CD8-positive, alpha-beta memory T cell (primary cell): ENCODE measurements at regions not wholly inside any gene's neighbourhood (a gene's known extent, or its start where the extent isn't known, plus 50 kb on each side); places are given as distances from the start of the nearest gene placed in this dataset.
A peak's percentile ranks its signal among the peaks of the same experiment; 100 is the strongest.

Experiments used
- CTCF ChIA-PET: fragments of 350-600 bp; sonication (Branson Sonifier 250); formaldehyde crosslinking; loops from one replicate; lab custom pipeline; 2021; ENCODE audit warnings: antibody characterized with exemption; lab: Charles Lee
- POLR2A ChIA-PET: fragments of 350-600 bp; sonication (Branson Sonifier 250); formaldehyde crosslinking; loops from one replicate; lab custom pipeline; 2021; ENCODE audit warnings: antibody characterized with exemption; lab: Charles Lee
- DNase-seq, 5 donors: peaks; one replicate each; pipeline versions ENCODE4 v3.0.0 to v3.0.0-alpha.2; 2020 to 2022; ENCODE audit warnings: mixed read lengths in 1 of 5
- H3K27ac ChIP-seq: one replicate; pipeline ENCODE4 v1.7.0; 2013; ENCODE audit warnings: low read depth, mild to moderate bottlenecking, low read length, moderate library complexity
- H3K27me3 ChIP-seq: 2 replicates; pipeline ENCODE4 v1.7.0; 2013; ENCODE audit warnings: low read length, mild to moderate bottlenecking; ENCODE audit not compliant: insufficient read depth, poor library complexity, severe bottlenecking
- H3K36me3 ChIP-seq: 2 replicates; pipeline ENCODE4 v1.7.0; 2013; ENCODE audit warnings: mild to moderate bottlenecking, low read length, moderate library complexity; ENCODE audit not compliant: insufficient read depth
- H3K4me1 ChIP-seq: 2 replicates; pipeline ENCODE4 v1.7.0; 2013; ENCODE audit warnings: mild to moderate bottlenecking, low read length, moderate library complexity; ENCODE audit not compliant: insufficient read depth
- H3K4me3 ChIP-seq: 2 replicates; pipeline ENCODE4 v1.7.0; 2013; ENCODE audit warnings: mild to moderate bottlenecking, low read length
- H3K9me3 ChIP-seq: 2 replicates; pipeline ENCODE4 v1.7.0; 2013; ENCODE audit warnings: mild to moderate bottlenecking, low read length
- H3K27ac Mint-ChIP-seq, 8 donors: one replicate each; pipeline ENCODE4 v1.8.0; 2020 to 2021; ENCODE audit warnings: mixed read lengths in 8 of 8, mild to moderate bottlenecking in 6 of 8, inconsistent platforms in 3 of 8, moderate library complexity in 3 of 8
- H3K27me3 Mint-ChIP-seq, 2 donors: one replicate each; pipeline ENCODE4 v1.8.0; 2020 to 2021; ENCODE audit warnings: mixed read lengths in 2 of 2, mild to moderate bottlenecking in 1 of 2, moderate library complexity in 1 of 2
- H3K36me3 Mint-ChIP-seq, 3 donors: one replicate each; pipeline ENCODE4 v1.8.0; 2020 to 2021; ENCODE audit warnings: mixed read lengths in 3 of 3, inconsistent platforms in 1 of 3, mild to moderate bottlenecking in 1 of 3
- H3K4me1 Mint-ChIP-seq, 3 donors: one replicate each; pipeline ENCODE4 v1.8.0; 2020 to 2021; ENCODE audit warnings: mixed read lengths in 3 of 3, inconsistent platforms in 1 of 3, mild to moderate bottlenecking in 1 of 3
- H3K4me3 Mint-ChIP-seq, 7 donors: one replicate each; pipeline ENCODE4 v1.8.0; 2020 to 2021; ENCODE audit warnings: mixed read lengths in 7 of 7, mild to moderate bottlenecking in 6 of 7, moderate library complexity in 4 of 7, inconsistent platforms in 2 of 7
- H3K9me3 Mint-ChIP-seq, 5 donors: one replicate each; pipeline ENCODE4 v1.8.0; 2020 to 2022; ENCODE audit warnings: mixed read lengths in 5 of 5, mild to moderate bottlenecking in 3 of 5, moderate library complexity in 2 of 5, inconsistent platforms in 1 of 5

DNA sequence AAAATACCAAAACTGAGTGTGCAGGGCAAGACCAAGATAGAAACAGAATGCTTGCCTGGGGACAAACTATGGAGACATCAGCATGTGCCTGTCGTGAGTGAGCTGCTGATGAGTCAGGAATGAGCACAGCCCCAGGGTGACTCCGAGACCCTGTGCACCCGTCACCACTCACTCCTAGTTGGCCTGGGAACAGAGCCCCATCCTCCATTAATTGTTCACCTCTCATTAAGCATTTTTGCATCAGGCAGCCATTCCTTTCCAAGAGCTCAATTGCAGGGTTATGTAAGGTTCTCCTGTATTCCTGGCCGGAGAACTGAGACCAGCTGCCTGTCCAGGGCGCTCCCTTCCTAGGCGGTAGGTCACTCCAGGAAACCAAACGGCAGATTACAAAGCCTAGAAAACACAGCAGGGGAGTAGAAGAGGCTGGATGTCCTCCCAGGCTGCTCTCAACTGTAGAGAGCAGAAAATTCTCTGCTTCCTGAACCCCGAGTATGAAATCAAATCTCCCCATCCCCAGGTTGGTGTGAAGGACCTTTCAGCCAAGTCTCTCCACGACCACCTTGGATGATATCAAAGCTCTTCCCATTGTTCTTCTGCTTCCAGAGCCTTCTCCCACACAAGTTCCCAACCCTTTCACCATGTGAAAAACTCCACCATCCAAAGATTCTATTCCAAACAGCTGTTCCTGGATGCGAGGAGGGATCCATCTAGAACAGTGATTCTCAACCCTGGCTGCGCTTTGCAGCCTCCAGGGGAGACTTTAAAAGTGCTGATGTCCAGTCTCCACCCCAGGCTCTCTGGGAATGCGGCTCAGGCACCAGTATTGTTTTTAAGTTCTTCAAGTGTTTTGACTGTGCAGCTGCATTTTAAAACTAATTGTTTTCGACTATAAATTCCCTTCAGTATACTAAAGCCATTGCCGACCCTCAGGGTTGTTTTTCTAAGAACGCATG is 532.6 kb upstream of the JARID2 start:
- ChIA-PET CTCF (no interaction called here), POLR2A (no interaction called here)
- Mint-ChIP-seq H3K4me1 (peaks cover 14 to 28% (median 19%) of the 10 kb centered on the region in 3 donors), H3K4me3 (no peak overlapping the region), H3K27ac (peak overlapping the region in 1 of 8 donors; percentile 8), H3K9me3 (no peaks in the 10 kb centered on the region), H3K27me3 (peaks cover 0 to 1% of the 10 kb centered on the region in 2 donors), H3K36me3 (peaks cover 0 to 4% (median 3%) of the 10 kb centered on the region in 3 donors)
- no peak overlapping the region for H3K27ac ChIP-seq
- H3K9me3 ChIP-seq, result no peaks in the 10 kb centered on the region
- H3K4me1 ChIP-seq, result peaks cover 14% of the 10 kb centered on the region
- DNase-seq, result no peak
- H3K27me3 ChIP-seq, result no peaks in the 10 kb centered on the region
- no peaks in the 10 kb centered on the region for H3K36me3 ChIP-seq
- no peak overlapping the region for H3K4me3 ChIP-seq

DNA sequence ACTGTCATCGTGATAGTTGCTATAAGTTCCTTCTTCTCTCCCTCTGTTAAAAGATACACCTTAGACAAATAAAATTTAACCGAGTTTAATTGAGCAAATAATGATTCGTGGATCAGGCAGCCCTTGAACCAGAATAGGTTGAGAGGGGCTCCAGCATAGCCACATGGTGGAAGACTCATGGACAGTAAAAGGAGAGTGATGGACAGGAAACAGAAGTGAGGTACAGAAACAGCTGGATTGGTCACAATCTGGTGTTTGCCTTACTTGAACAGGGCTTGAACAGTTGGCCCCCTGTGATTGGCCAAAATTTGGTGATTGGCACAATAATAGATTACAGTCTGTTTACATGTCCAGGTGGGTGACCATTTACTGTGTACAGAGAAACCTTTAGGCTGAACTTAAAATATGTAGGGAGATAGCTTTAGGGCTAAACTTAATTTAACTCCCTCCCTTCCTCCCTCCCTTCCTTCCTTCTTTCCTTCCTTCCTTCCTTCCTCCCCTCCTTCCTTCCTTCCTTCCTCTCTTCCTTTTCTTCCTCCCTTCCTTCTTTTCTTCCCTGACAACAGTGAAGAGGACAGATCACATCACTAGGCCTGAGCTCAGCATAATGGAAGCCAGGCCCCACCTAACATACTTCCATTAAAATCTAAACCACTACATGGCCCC is 531.8 kb upstream of the JARID2 start:
- Histone ChIP-seq H3K4me3 (no peak overlapping the region), H3K27ac (no peak overlapping the region), H3K4me1 (peaks cover 14% of the 10 kb centered on the region), H3K9me3 (no peaks in the 10 kb centered on the region), H3K36me3 (no peaks in the 10 kb centered on the region), H3K27me3 (no peaks in the 10 kb centered on the region)
- peaks cover 0 to 1% of the 10 kb centered on the region in 2 donors for H3K27me3 Mint-ChIP-seq
- peak overlapping the region in 2 of 8 donors; percentile 55 to 74 for H3K27ac Mint-ChIP-seq
- H3K4me1 Mint-ChIP-seq, result peaks cover 14 to 29% (median 20%) of the 10 kb centered on the region in 3 donors
- no peak overlapping the region for H3K4me3 Mint-ChIP-seq
- ChIA-PET POLR2A (no interaction called here), CTCF (no interaction called here)
- peaks cover 0 to 5% (median 3%) of the 10 kb centered on the region in 3 donors for H3K36me3 Mint-ChIP-seq
- no peaks in the 10 kb centered on the region for H3K9me3 Mint-ChIP-seq
- DNase-seq, result no peak

DNA sequence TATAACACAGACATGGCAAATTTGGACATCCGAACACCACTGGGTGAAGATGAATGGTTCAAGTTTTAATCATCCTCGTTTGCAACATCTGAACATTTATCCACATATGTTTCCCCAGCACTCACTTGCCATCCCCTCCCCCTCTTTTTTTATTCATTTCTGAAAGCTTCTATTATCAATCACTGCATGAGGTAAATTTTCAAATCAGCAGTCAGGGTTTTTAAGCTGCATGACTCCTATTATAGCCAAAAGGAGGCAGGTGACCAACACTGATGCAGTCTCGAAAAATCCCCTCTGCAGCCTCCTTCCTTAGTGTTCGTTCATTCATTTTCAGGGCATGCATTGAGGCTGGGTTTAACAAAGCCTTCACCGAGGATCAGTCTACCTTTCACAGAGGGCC is 530.8 kb upstream of the JARID2 start:
- Mint-ChIP-seq H3K27me3 (no peaks in the 10 kb centered on the region), H3K4me3 (no peak overlapping the region), H3K4me1 (peaks cover 16 to 35% (median 26%) of the 10 kb centered on the region in 3 donors), H3K9me3 (no peaks in the 10 kb centered on the region), H3K36me3 (peaks cover 0 to 7% (median 3%) of the 10 kb centered on the region in 3 donors), H3K27ac (no peak overlapping the region)
- H3K27me3 ChIP-seq, result no peaks in the 10 kb centered on the region
- CTCF ChIA-PET, result no interaction called here
- H3K9me3 ChIP-seq, result no peaks in the 10 kb centered on the region
- DNase-seq, result no peak
- peaks cover 14% of the 10 kb centered on the region for H3K4me1 ChIP-seq
- H3K4me3 ChIP-seq, result no peak overlapping the region
- no peak overlapping the region for H3K27ac ChIP-seq
- POLR2A ChIA-PET, result no interaction called here
- no peaks in the 10 kb centered on the region for H3K36me3 ChIP-seq

DNA sequence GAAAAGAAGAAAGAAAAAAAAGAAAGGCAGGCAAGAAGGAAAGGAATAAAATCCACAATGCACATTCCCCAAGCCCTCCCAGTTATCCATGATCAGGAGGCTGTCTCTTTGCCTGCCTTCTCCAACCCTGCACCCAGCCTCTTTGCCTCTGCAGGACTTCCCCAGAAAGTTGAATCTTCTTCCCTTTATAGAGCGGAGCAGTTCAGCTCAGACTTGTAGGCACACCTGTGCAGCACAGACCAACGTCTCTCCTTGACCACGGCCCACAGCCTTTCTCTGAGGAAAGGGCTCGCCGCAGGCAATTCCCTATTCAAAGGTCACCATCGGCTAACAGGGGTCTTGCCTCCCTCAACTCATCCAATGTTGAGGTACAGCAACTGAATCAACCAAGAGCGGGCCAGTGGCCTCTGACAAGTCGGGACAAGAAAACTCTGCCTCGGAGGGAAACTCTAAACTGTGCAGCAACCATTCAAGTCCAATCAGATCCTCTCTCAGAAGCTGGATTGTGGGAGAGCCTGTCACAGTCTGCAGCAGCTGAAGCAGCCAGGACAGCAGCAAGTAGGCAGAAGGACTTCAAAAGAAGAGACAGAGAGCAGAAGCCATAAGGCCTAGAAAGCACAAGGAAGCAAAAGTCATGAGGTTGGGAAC is 529.2 kb upstream of the JARID2 start:
- Histone ChIP-seq H3K27me3 (no peaks in the 10 kb centered on the region), H3K4me1 (peaks cover 14% of the 10 kb centered on the region), H3K9me3 (no peaks in the 10 kb centered on the region), H3K27ac (no peak overlapping the region), H3K4me3 (no peak overlapping the region), H3K36me3 (no peaks in the 10 kb centered on the region)
- Mint-ChIP-seq H3K27ac (peak overlapping the region in 3 of 8 donors; percentile 1 to 30 (median 5)), H3K36me3 (peaks cover 0 to 7% (median 3%) of the 10 kb centered on the region in 3 donors), H3K27me3 (no peaks in the 10 kb centered on the region), H3K4me1 (peaks cover 16 to 41% (median 32%) of the 10 kb centered on the region in 3 donors), H3K9me3 (no peaks in the 10 kb centered on the region), H3K4me3 (peak overlapping the region in 5 of 7 donors; percentile 7 to 74 (median 38))
- no peak for DNase-seq
- CTCF ChIA-PET, result no interaction called here
- POLR2A ChIA-PET, result no interaction called here

DNA sequence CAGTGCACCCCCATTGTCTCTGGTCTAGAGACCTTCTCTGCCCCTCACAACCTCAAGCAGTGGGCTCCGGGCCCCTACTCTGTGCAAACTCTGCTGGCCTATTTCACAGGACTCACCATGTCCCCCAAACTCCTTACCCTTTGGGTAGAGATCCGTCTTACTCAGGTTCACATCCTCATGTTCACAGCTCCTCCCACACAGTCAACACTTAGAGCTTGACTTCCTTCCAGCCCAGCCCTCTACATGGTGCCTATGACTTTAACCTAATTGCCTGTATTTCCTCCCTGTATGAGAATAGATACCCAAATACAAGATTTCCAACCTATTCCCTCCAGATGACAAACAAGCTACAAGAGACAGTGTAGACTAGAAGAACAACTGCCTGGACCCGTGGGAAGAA is 528.6 kb upstream of the JARID2 start:
- H3K27me3 ChIP-seq, result no peaks in the 10 kb centered on the region
- peak overlapping the region in 6 of 7 donors; percentile 32 to 80 (median 52) for H3K4me3 Mint-ChIP-seq
- H3K36me3 ChIP-seq, result no peaks in the 10 kb centered on the region
- H3K9me3 ChIP-seq, result no peaks in the 10 kb centered on the region
- H3K36me3 Mint-ChIP-seq, result peaks cover 0 to 7% (median 3%) of the 10 kb centered on the region in 3 donors
- ChIA-PET CTCF (no interaction called here), POLR2A (no interaction called here)
- no peaks in the 10 kb centered on the region for H3K27me3 Mint-ChIP-seq
- H3K4me1 ChIP-seq, result peaks cover 14% of the 10 kb centered on the region
- H3K4me3 ChIP-seq, result no peak overlapping the region
- peaks cover 16 to 48% (median 35%) of the 10 kb centered on the region in 3 donors for H3K4me1 Mint-ChIP-seq
- no peaks in the 10 kb centered on the region for H3K9me3 Mint-ChIP-seq
- H3K27ac Mint-ChIP-seq, result peak overlapping the region; percentile 1 to 87 (median 78)
- DNase-seq, result peak in 3 of 5 donors; percentile 8 to 51 (median 35)
- H3K27ac ChIP-seq, result no peak overlapping the region

DNA sequence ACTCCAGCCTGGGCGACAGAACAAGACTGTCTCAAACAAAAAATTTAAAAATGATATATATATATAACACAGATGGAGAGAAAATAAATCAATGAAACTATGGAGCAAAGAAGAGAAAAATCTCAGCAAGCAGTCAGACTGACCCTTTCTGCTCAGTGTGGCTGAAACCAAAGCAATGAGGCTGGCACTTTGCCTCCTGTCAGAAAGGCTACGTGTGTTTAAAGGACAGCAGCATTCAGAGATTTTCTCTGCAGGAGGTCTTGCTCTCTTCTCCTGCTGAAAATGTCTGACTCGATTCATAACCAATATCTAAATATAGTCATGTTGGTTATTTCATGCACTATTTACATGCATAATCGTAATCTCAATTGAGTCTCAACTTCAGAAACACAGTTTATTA is 527.0 kb upstream of the JARID2 start:
- ChIA-PET CTCF (no interaction called here), POLR2A (no interaction called here)
- Mint-ChIP-seq H3K4me3 (no peak overlapping the region), H3K27me3 (no peaks in the 10 kb centered on the region), H3K27ac (no peak overlapping the region), H3K9me3 (peaks cover 0 to 2% (median 0%) of the 10 kb centered on the region in 5 donors), H3K36me3 (peaks cover 0 to 7% (median 3%) of the 10 kb centered on the region in 3 donors), H3K4me1 (peaks cover 29 to 63% (median 48%) of the 10 kb centered on the region in 3 donors)
- Histone ChIP-seq H3K36me3 (no peaks in the 10 kb centered on the region), H3K9me3 (no peaks in the 10 kb centered on the region), H3K27ac (no peak overlapping the region), H3K4me1 (peaks cover 27% of the 10 kb centered on the region), H3K27me3 (no peaks in the 10 kb centered on the region), H3K4me3 (no peak overlapping the region)
- no peak for DNase-seq

DNA sequence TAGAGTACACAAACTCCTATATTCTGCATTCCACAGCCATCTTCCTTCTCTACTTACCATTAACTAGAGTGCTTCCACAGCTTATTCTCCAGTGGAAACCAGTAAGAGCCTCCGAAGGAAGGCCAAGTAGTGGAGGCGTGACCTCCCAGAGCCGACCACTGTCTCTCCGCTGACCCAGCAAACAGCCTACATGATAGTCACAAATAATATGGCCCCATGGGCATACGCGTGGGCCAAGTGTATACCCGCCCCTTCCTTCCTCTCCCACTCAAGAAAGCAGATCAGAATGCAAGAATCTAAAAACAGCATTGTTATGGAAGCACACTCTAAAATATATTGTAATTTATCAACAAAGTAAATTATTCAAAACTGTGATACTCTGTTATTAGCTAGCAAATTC is 526.6 kb upstream of the JARID2 start:
- H3K27ac Mint-ChIP-seq, result peak overlapping the region in 1 of 8 donors; percentile 15
- no peaks in the 10 kb centered on the region for H3K36me3 ChIP-seq
- no peak overlapping the region for H3K27ac ChIP-seq
- H3K4me3 Mint-ChIP-seq, result peak overlapping the region in 2 of 7 donors; percentile 7 to 29
- no peaks in the 10 kb centered on the region for H3K27me3 ChIP-seq
- no peak for DNase-seq
- H3K9me3 ChIP-seq, result no peaks in the 10 kb centered on the region
- CTCF ChIA-PET, result no interaction called here
- POLR2A ChIA-PET, result no interaction called here
- peaks cover 0 to 2% (median 0%) of the 10 kb centered on the region in 5 donors for H3K9me3 Mint-ChIP-seq
- H3K4me1 ChIP-seq, result peaks cover 27% of the 10 kb centered on the region
- H3K4me3 ChIP-seq, result no peak overlapping the region
- peaks cover 0 to 7% (median 3%) of the 10 kb centered on the region in 3 donors for H3K36me3 Mint-ChIP-seq
- no peaks in the 10 kb centered on the region for H3K27me3 Mint-ChIP-seq
- peaks cover 29 to 67% (median 51%) of the 10 kb centered on the region in 3 donors for H3K4me1 Mint-ChIP-seq
